ENCODE measurements at regions not wholly inside any gene's neighbourhood (a gene's known extent, or its start where the extent isn't known, plus 50 kb on each side); places are given as distances from the start of the nearest gene placed in this dataset.

DNA sequence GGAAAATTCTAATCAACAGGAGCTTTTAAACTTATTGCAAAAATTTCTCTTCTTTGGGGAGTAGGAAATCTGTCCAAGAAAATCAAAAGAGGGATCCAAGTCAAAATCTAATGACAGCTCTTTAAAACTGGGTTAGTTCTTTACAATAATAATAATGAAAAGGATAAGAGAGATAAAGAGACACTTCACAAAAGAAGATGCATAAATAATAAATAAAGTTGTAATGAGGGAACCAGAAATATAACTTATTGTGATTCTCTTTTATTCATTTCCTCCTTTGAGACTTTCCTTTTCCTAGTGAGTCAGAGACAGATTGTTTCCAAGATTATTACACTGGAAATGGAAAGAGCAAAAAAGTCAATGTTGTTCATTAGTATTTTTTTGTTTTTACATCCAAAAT lies 1029.3 kb downstream of the PCDH17 start (continued):
- TF ChIP-seq GATA2 (CRISPR knock-in tag; IDR thresholded peaks at IDR 0.05) (no peak), RXRA (IDR thresholded peaks at IDR 0.05; ENCODE audit: borderline replicate concordance, low read depth) (no peak), MEF2A (IDR thresholded peaks at IDR 0.05; ENCODE audit: borderline replicate concordance, low read depth) (no peak)
- TF ChIP-seq, protein P1, sequence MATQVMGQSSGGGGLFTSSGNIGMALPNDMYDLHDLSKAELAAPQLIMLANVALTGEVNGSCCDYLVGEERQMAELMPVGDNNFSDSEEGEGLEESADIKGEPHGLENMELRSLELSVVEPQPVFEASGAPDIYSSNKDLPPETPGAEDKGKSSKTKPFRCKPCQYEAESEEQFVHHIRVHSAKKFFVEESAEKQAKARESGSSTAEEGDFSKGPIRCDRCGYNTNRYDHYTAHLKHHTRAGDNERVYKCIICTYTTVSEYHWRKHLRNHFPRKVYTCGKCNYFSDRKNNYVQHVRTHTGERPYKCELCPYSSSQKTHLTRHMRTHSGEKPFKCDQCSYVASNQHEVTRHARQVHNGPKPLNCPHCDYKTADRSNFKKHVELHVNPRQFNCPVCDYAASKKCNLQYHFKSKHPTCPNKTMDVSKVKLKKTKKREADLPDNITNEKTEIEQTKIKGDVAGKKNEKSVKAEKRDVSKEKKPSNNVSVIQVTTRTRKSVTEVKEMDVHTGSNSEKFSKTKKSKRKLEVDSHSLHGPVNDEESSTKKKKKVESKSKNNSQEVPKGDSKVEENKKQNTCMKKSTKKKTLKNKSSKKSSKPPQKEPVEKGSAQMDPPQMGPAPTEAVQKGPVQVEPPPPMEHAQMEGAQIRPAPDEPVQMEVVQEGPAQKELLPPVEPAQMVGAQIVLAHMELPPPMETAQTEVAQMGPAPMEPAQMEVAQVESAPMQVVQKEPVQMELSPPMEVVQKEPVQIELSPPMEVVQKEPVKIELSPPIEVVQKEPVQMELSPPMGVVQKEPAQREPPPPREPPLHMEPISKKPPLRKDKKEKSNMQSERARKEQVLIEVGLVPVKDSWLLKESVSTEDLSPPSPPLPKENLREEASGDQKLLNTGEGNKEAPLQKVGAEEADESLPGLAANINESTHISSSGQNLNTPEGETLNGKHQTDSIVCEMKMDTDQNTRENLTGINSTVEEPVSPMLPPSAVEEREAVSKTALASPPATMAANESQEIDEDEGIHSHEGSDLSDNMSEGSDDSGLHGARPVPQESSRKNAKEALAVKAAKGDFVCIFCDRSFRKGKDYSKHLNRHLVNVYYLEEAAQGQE (IDR thresholded peaks at IDR 0.05; ENCODE audit: low read depth, low read length), result no peak
- TF ChIP-seq, protein P2, sequence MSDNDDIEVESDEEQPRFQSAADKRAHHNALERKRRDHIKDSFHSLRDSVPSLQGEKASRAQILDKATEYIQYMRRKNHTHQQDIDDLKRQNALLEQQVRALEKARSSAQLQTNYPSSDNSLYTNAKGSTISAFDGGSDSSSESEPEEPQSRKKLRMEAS (IDR thresholded peaks at IDR 0.05; ENCODE audit: low read depth), result no peak
- TF ChIP-seq, protein P3, sequence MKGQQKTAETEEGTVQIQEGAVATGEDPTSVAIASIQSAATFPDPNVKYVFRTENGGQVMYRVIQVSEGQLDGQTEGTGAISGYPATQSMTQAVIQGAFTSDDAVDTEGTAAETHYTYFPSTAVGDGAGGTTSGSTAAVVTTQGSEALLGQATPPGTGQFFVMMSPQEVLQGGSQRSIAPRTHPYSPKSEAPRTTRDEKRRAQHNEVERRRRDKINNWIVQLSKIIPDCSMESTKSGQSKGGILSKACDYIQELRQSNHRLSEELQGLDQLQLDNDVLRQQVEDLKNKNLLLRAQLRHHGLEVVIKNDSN (IDR thresholded peaks at IDR 0.05; ENCODE audit: borderline replicate concordance, low read depth), result no peak
- TF ChIP-seq, protein P4, sequence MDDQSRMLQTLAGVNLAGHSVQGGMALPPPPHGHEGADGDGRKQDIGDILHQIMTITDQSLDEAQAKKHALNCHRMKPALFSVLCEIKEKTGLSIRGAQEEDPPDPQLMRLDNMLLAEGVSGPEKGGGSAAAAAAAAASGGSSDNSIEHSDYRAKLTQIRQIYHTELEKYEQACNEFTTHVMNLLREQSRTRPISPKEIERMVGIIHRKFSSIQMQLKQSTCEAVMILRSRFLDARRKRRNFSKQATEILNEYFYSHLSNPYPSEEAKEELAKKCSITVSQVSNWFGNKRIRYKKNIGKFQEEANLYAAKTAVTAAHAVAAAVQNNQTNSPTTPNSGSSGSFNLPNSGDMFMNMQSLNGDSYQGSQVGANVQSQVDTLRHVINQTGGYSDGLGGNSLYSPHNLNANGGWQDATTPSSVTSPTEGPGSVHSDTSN (IDR thresholded peaks at IDR 0.05), result no peak

DNA sequence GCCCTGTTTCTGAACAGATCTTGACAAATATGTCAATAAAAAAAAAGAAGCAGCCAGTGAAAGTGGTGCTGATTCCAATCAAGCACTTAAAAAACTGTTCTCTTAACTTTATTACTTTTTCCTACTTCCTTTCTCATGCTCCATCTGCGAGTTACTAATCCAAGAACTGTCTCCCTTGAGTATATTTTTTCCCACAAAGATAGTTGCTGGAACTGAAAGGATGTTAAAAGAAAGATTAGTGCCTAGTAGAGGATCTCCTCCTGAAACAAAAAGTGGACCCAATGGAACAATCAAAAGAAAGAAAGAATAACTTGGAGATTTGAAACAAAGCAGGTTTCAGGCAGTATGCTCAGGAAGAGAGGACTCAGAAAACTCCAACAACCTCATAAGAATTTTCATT lies 1034.8 kb downstream of the PCDH17 start:
- DNase-seq, result no peak
- Histone ChIP-seq H3K27ac (ENCODE audit: low read depth in 2 of 2, low read length in 1 of 2) (no peak overlapping the region), H3K79me2 (ENCODE audit: insufficient read depth) (no peaks in the 10 kb centered on the region), H3K4me1 (ENCODE audit: control insufficient read depth in 1 of 2, insufficient read depth in 2 of 2, low read depth in 1 of 2, low read length in 1 of 2) (no peaks in the 10 kb centered on the region; a peak in 1 of 4 replicates), H3K4me3 (ENCODE audit: low read depth in 2 of 2, low read length in 1 of 2) (no peak overlapping the region), H3F3A (replicated peaks; ENCODE audit: insufficient read depth) (no peaks in the 10 kb centered on the region), H3K9ac (no peak overlapping the region), H3K9me3 (no peaks in the 10 kb centered on the region), H4K20me1 (ENCODE audit: insufficient read depth) (no peaks in the 10 kb centered on the region), H3K4me2 (no peak overlapping the region), H3K27me3 (ENCODE audit: insufficient read depth) (no peaks in the 10 kb centered on the region), H3K9me2 (no peaks in the 10 kb centered on the region), H3K36me3 (replicated peaks in 1 of 2; ENCODE audit: control insufficient read depth in 1 of 2, insufficient read depth in 2 of 2, low read length in 1 of 2) (no peaks in the 10 kb centered on the region), H2AFZ (ENCODE audit: low read depth) (no peak overlapping the region)
- ChIA-PET POLR2A (no interaction called here), CTCF (no interaction called here)
- WGBS (ENCODE audit: low lambda C conversion rate), result 17% methylated on average over 1 of the region's 1 CpG
- TF ChIP-seq, protein P1 (IDR thresholded peaks at IDR 0.05; ENCODE audit: low read depth, low read length), result no peak
- TF ChIP-seq NRF1 (IDR thresholded peaks at IDR 0.05; ENCODE audit: low read depth, low read length), result no peak
- no peak for TF ChIP-seq MEF2A (IDR thresholded peaks at IDR 0.05; ENCODE audit: borderline replicate concordance, low read depth)
- no peak for TF ChIP-seq TEAD4 (IDR thresholded peaks at IDR 0.05; ENCODE audit: borderline replicate concordance, insufficient read depth)
- TF ChIP-seq, protein P5, sequence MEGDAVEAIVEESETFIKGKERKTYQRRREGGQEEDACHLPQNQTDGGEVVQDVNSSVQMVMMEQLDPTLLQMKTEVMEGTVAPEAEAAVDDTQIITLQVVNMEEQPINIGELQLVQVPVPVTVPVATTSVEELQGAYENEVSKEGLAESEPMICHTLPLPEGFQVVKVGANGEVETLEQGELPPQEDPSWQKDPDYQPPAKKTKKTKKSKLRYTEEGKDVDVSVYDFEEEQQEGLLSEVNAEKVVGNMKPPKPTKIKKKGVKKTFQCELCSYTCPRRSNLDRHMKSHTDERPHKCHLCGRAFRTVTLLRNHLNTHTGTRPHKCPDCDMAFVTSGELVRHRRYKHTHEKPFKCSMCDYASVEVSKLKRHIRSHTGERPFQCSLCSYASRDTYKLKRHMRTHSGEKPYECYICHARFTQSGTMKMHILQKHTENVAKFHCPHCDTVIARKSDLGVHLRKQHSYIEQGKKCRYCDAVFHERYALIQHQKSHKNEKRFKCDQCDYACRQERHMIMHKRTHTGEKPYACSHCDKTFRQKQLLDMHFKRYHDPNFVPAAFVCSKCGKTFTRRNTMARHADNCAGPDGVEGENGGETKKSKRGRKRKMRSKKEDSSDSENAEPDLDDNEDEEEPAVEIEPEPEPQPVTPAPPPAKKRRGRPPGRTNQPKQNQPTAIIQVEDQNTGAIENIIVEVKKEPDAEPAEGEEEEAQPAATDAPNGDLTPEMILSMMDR (IDR thresholded peaks at IDR 0.05), result no peak
- no peak for TF ChIP-seq ELF1 (IDR thresholded peaks at IDR 0.05)
- no peak for TF ChIP-seq POLR2AphosphoS5 (IDR thresholded peaks at IDR 0.05; ENCODE audit: low read depth, low read length)
- TF ChIP-seq MXI1 (IDR thresholded peaks at IDR 0.05; ENCODE audit: low read depth, low read length), result no peak
- TF ChIP-seq, protein P6, sequence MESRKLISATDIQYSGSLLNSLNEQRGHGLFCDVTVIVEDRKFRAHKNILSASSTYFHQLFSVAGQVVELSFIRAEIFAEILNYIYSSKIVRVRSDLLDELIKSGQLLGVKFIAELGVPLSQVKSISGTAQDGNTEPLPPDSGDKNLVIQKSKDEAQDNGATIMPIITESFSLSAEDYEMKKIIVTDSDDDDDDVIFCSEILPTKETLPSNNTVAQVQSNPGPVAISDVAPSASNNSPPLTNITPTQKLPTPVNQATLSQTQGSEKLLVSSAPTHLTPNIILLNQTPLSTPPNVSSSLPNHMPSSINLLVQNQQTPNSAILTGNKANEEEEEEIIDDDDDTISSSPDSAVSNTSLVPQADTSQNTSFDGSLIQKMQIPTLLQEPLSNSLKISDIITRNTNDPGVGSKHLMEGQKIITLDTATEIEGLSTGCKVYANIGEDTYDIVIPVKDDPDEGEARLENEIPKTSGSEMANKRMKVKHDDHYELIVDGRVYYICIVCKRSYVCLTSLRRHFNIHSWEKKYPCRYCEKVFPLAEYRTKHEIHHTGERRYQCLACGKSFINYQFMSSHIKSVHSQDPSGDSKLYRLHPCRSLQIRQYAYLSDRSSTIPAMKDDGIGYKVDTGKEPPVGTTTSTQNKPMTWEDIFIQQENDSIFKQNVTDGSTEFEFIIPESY (IDR thresholded peaks at IDR 0.05; ENCODE audit: borderline replicate concordance, low read depth), result no peak
- TF ChIP-seq EZH2phosphoT487 (IDR thresholded peaks at IDR 0.05; ENCODE audit: borderline replicate concordance, low read depth), result no peak
- TF ChIP-seq NFIC (IDR thresholded peaks at IDR 0.05; ENCODE audit: borderline replicate concordance), result no peak
- no peak for TF ChIP-seq FOSL2 (IDR thresholded peaks at IDR 0.05; ENCODE audit: borderline replicate concordance, low read depth)
- TF ChIP-seq TAF1 (IDR thresholded peaks at IDR 0.05; ENCODE audit: borderline replicate concordance, low read depth, low read length), result no peak
